H1 (cell line): ENCODE measurements at regions not wholly inside any gene's neighbourhood (a gene's known extent, or its start where the extent isn't known, plus 50 kb on each side); places are given as distances from the start of the nearest gene placed in this dataset.

ENCODE experiments used
- CTCF ChIA-PET: fragments of 300-600 bp; sonication (Branson Sonifier 250); formaldehyde crosslinking; loops from one replicate; lab custom pipeline; 2021; ENCODE audit not compliant: partially characterized antibody; lab: Charles Lee
- POLR2A ChIA-PET: fragments of 300-600 bp; sonication (Branson Sonifier 250); formaldehyde crosslinking; loops from one replicate; lab custom pipeline; 2021; ENCODE audit warnings: inconsistent platforms; ENCODE audit not compliant: partially characterized antibody; lab: Charles Lee
- DNase-seq, 2 experiments: peaks; one replicate each; pipeline versions ENCODE4 v3.0.0 to v3.0.0-alpha.2; 2010 to 2022; ENCODE audit warnings: low spot score in 2 of 2, low read depth in 1 of 2, mixed read lengths in 1 of 2
- FAIRE-seq: peaks from 2 replicates; lab custom pipeline; 2011; peaks lifted over from hg19 to GRCh38; lab: Jason Lieb, UNC
- H2AFZ ChIP-seq: 2 replicates; pipeline ENCODE4 v1.8.1; 2012; ENCODE audit warnings: low read length, inconsistent platforms
- H2AK5ac ChIP-seq: 2 replicates; pipeline ENCODE4 v1.6.1; 2013; ENCODE audit warnings: low read depth, low read length
- H2BK120ac ChIP-seq: replicated peaks from 2 replicates; pipeline ENCODE3; 2013; ENCODE audit warnings: low read depth, low read length, inconsistent platforms
- H2BK12ac ChIP-seq: 2 replicates; pipeline ENCODE4 v1.6.1; 2013; ENCODE audit warnings: low read depth, low read length
- H2BK15ac ChIP-seq: 2 replicates; pipeline ENCODE4 v1.6.1; 2013; ENCODE audit warnings: low read length
- H2BK20ac ChIP-seq: 2 replicates; pipeline ENCODE4 v1.6.1; 2013; ENCODE audit warnings: low read length
- H2BK5ac ChIP-seq: 2 replicates; pipeline ENCODE4 v1.6.1; 2013; ENCODE audit warnings: low read depth, low read length
- H3K14ac ChIP-seq: 2 replicates; pipeline ENCODE4 v1.6.1; 2013; ENCODE audit warnings: inconsistent platforms; ENCODE audit not compliant: insufficient read length
- H3K18ac ChIP-seq: 2 replicates; pipeline ENCODE4 v1.6.1; 2013; ENCODE audit warnings: low read length; ENCODE audit errors: extremely low read depth
- H3K23ac ChIP-seq: 2 replicates; pipeline ENCODE4 v1.6.1; 2013; ENCODE audit warnings: inconsistent platforms; ENCODE audit not compliant: insufficient read length
- H3K23me2 ChIP-seq: 2 replicates; pipeline ENCODE4 v1.6.1; 2013; ENCODE audit warnings: low read depth, low read length
- H3K27ac ChIP-seq: 2 replicates; pipeline ENCODE4 v1.6.1; 2011; ENCODE audit warnings: low read depth, low read length, inconsistent platforms
- H3K27me3 ChIP-seq, 4 experiments: replicated peaks in 1 of 4; 1 replicate in 1 of 4; 2 replicates in 3 of 4; pipeline versions ENCODE4 v1.6.1 to v1.8.1; 2011 to 2013; ENCODE audit warnings: low read length in 3 of 4, mild to moderate bottlenecking in 3 of 4, inconsistent platforms in 2 of 4, mixed read lengths in 2 of 4, moderate library complexity in 1 of 4; ENCODE audit not compliant: control insufficient read depth in 3 of 4, insufficient read depth in 3 of 4; ENCODE audit errors: extremely low read depth in 1 of 4
- H3K36me3 ChIP-seq, 4 experiments: 2 replicates each; pipeline versions ENCODE4 v1.6.1 to v1.8.1; 2011 to 2013; ENCODE audit warnings: mild to moderate bottlenecking in 4 of 4, low read length in 3 of 4, moderate library complexity in 2 of 4, control low read depth in 1 of 4, inconsistent platforms in 1 of 4; ENCODE audit not compliant: insufficient read depth in 4 of 4, control insufficient read depth in 2 of 4
- H3K4ac ChIP-seq: replicated peaks from 2 replicates; pipeline ENCODE3; 2013; ENCODE audit warnings: low read length, low read depth, mixed read lengths, inconsistent platforms; ENCODE audit not compliant: insufficient read length
- H3K4me1 ChIP-seq, 4 experiments: replicated peaks in 1 of 4; 1 replicate in 1 of 4; 2 replicates in 3 of 4; pipeline versions ENCODE4 v1.6.1 to v1.8.1; 2011 to 2013; ENCODE audit warnings: low read length in 3 of 4, inconsistent platforms in 2 of 4, mixed read lengths in 1 of 4; ENCODE audit not compliant: insufficient read depth in 4 of 4, control insufficient read depth in 3 of 4
- H3K4me2 ChIP-seq, 2 experiments: 2 replicates each; pipeline versions ENCODE4 v1.6.1 to v1.8.1; 2011 to 2013; ENCODE audit warnings: low read depth in 2 of 2, low read length in 2 of 2, control low read depth in 1 of 2, inconsistent platforms in 1 of 2, mild to moderate bottlenecking in 1 of 2; ENCODE audit not compliant: insufficient read depth in 1 of 2
- H3K4me3 ChIP-seq, 4 experiments: fragments of 200-600, 300-600 bp in 1 of 4; sonication (generic), shearing (Covaris generic), sonication (Bioruptor Twin) in 1 of 4; 2 replicates each; pipeline versions ENCODE4 v1.5.1 to v1.8.1; 2011 to 2016; ENCODE audit warnings: low read length in 4 of 4, low read depth in 3 of 4, control low read depth in 2 of 4, inconsistent platforms in 2 of 4, mild to moderate bottlenecking in 2 of 4, mixed read lengths in 1 of 4, moderate library complexity in 1 of 4; ENCODE audit not compliant: insufficient read depth in 2 of 4; ENCODE audit errors: extremely low read depth in 1 of 4
- H3K56ac ChIP-seq: replicated peaks from 2 replicates; pipeline ENCODE3; 2013; ENCODE audit warnings: low read depth, mild to moderate bottlenecking, mixed read lengths, low read length, inconsistent platforms; ENCODE audit not compliant: insufficient read length
- H3K79me1 ChIP-seq: 2 replicates; pipeline ENCODE4 v1.6.1; 2013; ENCODE audit warnings: low read depth, low read length, control low read depth
- H3K79me2 ChIP-seq, 2 experiments: 2 replicates each; pipeline versions ENCODE4 v1.6.1 to v1.8.1; 2012 to 2013; ENCODE audit warnings: low read length in 2 of 2, mild to moderate bottlenecking in 2 of 2, inconsistent platforms in 1 of 2; ENCODE audit not compliant: insufficient read depth in 2 of 2, control insufficient read depth in 1 of 2
- H3K9ac ChIP-seq, 4 experiments: replicated peaks in 1 of 4; 1 replicate in 1 of 4; 2 replicates in 3 of 4; pipeline versions ENCODE4 v1.6.1 to v1.8.1; 2011 to 2013; ENCODE audit warnings: low read depth in 3 of 4, low read length in 3 of 4, control low read depth in 2 of 4, mild to moderate bottlenecking in 2 of 4, moderate library complexity in 2 of 4, inconsistent platforms in 1 of 4; ENCODE audit errors: extremely low read depth in 1 of 4
- H3K9me3 ChIP-seq, 2 experiments: 2 replicates each; pipeline versions ENCODE4 v1.6.1 to v1.8.1; 2012 to 2013; ENCODE audit warnings: mild to moderate bottlenecking in 2 of 2, moderate library complexity in 2 of 2, control low read depth in 1 of 2, inconsistent platforms in 1 of 2, low read depth in 1 of 2, low read length in 1 of 2, mixed read lengths in 1 of 2; ENCODE audit not compliant: insufficient read depth in 2 of 2
- H4K20me1 ChIP-seq, 2 experiments: replicated peaks in 1 of 2; 2 replicates each; pipeline versions ENCODE3 to v1.8.1; 2011 to 2013; ENCODE audit warnings: inconsistent platforms in 2 of 2, low read length in 2 of 2, mild to moderate bottlenecking in 1 of 2; ENCODE audit not compliant: insufficient read depth in 2 of 2, control insufficient read depth in 1 of 2
- H4K5ac ChIP-seq: 2 replicates; pipeline ENCODE4 v1.6.1; 2013; ENCODE audit warnings: low read length, low read depth, mixed read lengths, inconsistent platforms; ENCODE audit not compliant: insufficient read length
- H4K8ac ChIP-seq: 2 replicates; pipeline ENCODE4 v1.8.0; 2013; ENCODE audit warnings: mild to moderate bottlenecking, moderate library complexity, low read length, inconsistent platforms; ENCODE audit not compliant: insufficient read depth; ENCODE audit errors: extremely low read depth
- H4K91ac ChIP-seq: replicated peaks from 2 replicates; pipeline ENCODE3; 2013; ENCODE audit warnings: low read length, mixed read lengths, inconsistent platforms; ENCODE audit not compliant: insufficient read length
- CTBP2 ChIP-seq: IDR thresholded peaks from 2 replicates; pipeline ENCODE4 v1.7.0; 2011; ENCODE audit warnings: borderline replicate concordance, mild to moderate bottlenecking, moderate library complexity, mixed read lengths, low read length; ENCODE audit not compliant: insufficient read depth, insufficient read length
- EGR1 ChIP-seq: IDR thresholded peaks from 2 replicates; pipeline ENCODE4 v1.6.1; 2011; ENCODE audit warnings: low read depth, low read length, borderline replicate concordance
- HDAC2 ChIP-seq, 2 experiments: fragments of 300-600 bp in 1 of 2; sonication (generic) in 1 of 2; IDR thresholded peaks; 2 replicates each; pipeline ENCODE4 v1.6.1; 2011 to 2012; ENCODE audit warnings: low read depth in 2 of 2, low read length in 2 of 2, mild to moderate bottlenecking in 2 of 2, moderate library complexity in 2 of 2, borderline replicate concordance in 1 of 2, inconsistent platforms in 1 of 2
- KDM1A ChIP-seq: fragments of 200-600, 300-600 bp; sonication (generic); IDR thresholded peaks from 2 replicates; pipeline ENCODE4 v1.7.1; 2016; ENCODE audit warnings: mild to moderate bottlenecking, low read length, borderline replicate concordance
- SP2 ChIP-seq: IDR thresholded peaks from 2 replicates; pipeline ENCODE4 v1.6.1; 2012; ENCODE audit warnings: mild to moderate bottlenecking, low read length, inconsistent platforms

DNA sequence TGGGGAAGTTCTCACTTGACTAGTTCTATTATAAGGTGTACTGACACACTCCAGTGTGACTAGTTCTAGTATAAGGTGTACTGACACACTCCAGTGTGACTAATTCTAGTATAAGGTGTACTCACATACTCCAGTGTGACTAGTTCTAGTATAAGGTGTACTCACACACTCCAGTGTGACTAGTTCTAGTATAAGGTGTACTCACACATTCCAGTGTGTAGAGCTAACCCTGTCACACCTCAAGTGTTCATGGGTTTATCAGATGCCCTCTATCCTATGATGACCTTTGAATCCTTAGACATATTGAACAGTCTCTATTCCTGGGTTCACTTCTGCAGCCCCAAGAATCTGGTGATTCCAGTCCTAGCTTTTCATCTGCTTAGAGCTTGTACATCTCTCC lies 54.6 kb upstream of the MYO16 start:
- Histone ChIP-seq H3K4me1 (no peaks in the 10 kb centered on the region), H3K9me3 (no peaks in the 10 kb centered on the region), H3K79me2 (no peaks in the 10 kb centered on the region), H2AFZ (no peak overlapping the region), H2BK15ac (no peak overlapping the region), H3K23ac (no peak overlapping the region), H3K18ac (no peak overlapping the region), H2BK120ac (no peak overlapping the region), H4K8ac (no peak overlapping the region), H4K20me1 (no peaks in the 10 kb centered on the region), H3K4ac (no peak overlapping the region), H2AK5ac (no peak overlapping the region), H3K27me3 (no peaks in the 10 kb centered on the region), H3K79me1 (no peaks in the 10 kb centered on the region), H3K14ac (no peak overlapping the region), H2BK20ac (no peak overlapping the region), H3K9ac (no peak overlapping the region), H2BK5ac (no peak overlapping the region), H3K56ac (no peak overlapping the region), H3K23me2 (no peaks in the 10 kb centered on the region), H4K91ac (no peak overlapping the region), H3K36me3 (no peaks in the 10 kb centered on the region), H3K27ac (no peak overlapping the region), H2BK12ac (no peak overlapping the region), H3K4me3 (no peak overlapping the region), H3K4me2 (no peak overlapping the region), H4K5ac (no peak overlapping the region)
- DNase-seq (no peak), FAIRE-seq (no peak)
- ChIA-PET CTCF (interaction anchor here (1.2 kb wide), 1 partner anchor 18 kb away, joined by 3 read pairs; no protein-coding TSS in a partner anchor), POLR2A (no interaction called here)
- TF ChIP-seq HDAC2 (IDR thresholded peaks at IDR 0.05; ENCODE audit: borderline replicate concordance in 1 of 2, low read depth in 2 of 2, low read length in 2 of 2) (no peak), EGR1 (no peak), KDM1A (no peak), CTBP2 (no peak), SP2 (no peak)
